LNCAP (cell line): ENCODE measurements at regions not wholly inside any gene's neighbourhood (a gene's known extent, or its start where the extent isn't known, plus 50 kb on each side); places are given as distances from the start of the nearest gene placed in this dataset.

Source experiments
- TF ChIP-seq, protein P1 (sequence below): fragments of 450-650 bp; IDR thresholded peaks from 2 replicates; pipeline ENCODE4 v1.5.1; 2017; ENCODE audit warnings: mild to moderate bottlenecking

DNA sequence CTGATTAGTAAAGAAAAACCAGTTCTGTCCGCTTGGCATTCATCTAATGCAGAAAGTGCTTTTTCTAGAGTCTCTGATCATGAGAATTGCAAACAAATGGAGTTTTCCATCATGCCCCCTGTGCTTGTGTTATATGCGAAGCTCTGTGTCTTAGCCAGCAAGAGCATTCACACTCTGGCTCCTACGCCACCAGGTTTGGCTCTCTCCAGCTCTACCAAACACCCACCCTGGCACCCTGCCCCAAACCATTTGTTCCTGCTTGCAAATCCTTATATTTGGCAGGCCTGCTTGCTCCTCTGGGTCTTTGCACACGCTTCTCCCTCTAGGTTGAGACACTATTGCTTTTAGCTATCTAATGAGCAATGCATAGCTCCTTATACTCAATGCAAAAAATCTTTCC is 204.1 kb upstream of the CYRIA start:
- TF ChIP-seq, protein P1, sequence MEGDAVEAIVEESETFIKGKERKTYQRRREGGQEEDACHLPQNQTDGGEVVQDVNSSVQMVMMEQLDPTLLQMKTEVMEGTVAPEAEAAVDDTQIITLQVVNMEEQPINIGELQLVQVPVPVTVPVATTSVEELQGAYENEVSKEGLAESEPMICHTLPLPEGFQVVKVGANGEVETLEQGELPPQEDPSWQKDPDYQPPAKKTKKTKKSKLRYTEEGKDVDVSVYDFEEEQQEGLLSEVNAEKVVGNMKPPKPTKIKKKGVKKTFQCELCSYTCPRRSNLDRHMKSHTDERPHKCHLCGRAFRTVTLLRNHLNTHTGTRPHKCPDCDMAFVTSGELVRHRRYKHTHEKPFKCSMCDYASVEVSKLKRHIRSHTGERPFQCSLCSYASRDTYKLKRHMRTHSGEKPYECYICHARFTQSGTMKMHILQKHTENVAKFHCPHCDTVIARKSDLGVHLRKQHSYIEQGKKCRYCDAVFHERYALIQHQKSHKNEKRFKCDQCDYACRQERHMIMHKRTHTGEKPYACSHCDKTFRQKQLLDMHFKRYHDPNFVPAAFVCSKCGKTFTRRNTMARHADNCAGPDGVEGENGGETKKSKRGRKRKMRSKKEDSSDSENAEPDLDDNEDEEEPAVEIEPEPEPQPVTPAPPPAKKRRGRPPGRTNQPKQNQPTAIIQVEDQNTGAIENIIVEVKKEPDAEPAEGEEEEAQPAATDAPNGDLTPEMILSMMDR: no peak

DNA sequence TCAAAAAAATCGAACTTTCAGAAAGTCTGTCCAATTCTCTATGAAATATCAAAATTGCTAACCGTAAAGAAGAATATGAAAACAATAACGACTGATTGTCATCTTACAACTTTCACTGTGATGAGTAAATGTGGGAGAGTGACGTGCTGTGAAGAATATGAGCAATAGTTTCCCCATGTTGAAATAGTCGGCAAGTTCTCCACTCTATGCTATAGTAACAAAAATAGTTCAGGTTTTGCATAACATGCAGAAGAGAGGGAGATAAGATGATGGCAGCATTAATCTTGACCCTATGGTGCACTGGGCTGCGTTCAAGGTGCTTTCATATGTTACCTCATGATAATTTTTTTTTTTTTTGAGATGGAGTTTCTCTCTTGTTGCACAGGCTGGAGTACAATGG is 196.8 kb upstream of the CYRIA start:
- TF ChIP-seq, protein P1: no peak

DNA sequence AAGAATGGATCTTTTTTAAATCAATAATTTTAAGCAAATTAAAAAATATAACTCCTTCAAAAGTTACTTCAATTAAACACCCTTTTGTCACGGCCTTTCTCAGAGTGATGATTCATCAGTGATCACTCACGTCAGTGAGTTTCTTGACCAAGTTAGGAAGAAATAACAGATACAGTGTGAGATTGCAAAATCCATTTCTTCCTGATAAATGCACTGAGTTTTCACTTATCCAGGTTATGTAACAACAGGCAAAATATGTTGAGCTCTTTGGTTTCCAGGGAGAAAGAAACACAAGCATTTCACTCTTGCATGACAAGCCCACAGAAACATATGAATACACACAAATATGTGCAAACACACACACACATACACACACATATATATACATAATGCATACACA is 195.9 kb upstream of the CYRIA start:
- TF ChIP-seq, protein P1: no peak

DNA sequence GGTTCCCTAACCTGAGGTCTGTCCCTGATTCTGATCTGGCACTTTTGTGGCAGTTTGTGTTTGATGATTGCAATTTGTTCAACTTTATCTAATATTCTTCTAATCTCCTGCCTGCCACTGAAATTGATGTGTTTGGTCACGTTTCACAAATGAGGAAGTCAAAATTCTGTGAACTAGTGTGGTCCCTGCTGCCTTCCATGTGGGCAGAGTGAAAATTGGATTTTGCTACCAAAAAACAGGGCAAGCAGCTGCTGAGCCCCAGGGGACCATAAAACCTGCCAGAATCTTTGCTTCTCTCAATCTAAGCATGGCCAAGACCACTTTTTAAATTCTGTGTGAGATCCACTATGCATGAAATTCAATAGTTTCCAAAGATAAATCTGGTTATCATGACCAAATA is 195.5 kb upstream of the CYRIA start:
- TF ChIP-seq, protein P1: no peak

DNA sequence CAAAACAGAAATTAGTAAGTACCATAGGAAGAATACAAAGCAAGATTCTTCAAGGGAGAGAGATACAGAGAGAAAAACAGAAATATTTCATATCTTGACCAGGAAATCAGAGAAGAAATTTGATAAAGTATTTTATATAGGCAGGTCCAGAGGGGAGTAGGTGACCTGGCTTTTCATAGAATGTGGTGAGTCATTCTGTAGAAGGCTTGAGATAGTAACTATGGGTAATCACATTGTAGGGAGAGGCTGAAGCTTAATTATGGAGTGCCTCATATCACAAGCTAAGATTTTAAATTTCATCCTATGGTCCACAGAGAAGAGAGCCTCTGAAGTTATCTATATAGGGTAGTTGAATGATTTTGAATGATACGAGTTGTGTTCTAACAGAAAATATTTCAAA is 195.0 kb upstream of the CYRIA start:
- TF ChIP-seq, protein P1: no peak

DNA sequence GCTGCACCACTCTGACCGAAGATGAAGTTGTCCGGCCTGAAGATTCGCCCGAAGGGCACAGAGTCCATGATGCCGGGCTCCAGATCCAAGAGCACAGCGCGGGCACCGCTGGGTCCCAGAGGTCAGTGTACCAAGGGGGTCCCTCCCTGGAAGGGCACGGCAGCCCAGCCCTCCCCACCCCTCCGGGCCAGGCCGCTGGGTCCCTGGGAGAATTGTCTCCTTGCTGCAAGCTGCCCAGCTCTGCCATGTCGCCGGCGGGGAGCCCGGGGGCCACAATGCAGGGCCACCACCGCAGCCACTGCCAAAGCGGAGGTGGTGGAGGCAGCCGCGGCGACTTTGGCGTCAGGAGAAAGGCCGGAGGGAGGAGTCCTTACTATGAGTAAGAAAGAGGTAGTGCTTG is 189.5 kb upstream of the CYRIA start:
- TF ChIP-seq, protein P1: no peak

DNA sequence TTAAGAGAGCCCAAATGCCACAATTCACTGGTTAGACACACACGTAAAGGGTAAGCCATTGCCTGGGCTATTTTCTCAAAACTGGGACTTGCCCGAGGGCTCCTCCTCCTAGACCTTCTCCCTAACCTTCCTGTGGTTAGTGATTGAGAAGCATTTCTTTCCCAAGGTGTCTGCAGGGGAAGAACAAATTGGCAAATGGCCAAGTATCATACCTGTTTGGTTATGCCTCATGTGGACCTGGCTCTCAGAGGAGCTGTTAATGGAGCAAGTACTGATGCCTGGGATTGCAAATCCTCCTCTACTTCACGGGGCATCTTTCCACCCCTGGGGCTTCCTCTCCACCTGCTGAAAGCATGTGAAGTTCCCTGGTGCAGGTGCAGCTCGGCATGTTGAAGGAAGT is 187.5 kb upstream of the CYRIA start:
- TF ChIP-seq, protein P1: no peak

DNA sequence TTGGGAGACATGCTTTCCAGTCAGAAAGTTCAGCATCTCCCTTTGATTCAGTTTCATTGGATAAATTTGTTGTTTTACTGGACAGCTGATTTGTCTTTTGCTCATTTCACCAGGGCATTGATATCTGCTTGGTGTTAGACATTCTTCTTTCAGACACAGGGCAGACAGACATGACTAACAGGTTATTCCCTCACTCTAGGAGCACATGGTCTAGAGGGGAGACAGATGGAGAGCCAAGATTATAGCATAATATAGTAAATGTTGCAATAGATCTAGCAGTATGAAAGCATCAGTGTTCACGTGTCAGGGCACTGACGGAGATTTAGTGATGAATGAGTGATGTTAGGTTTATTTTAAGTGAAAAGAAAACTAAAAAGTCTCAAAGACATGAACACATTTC is 187.0 kb upstream of the CYRIA start:
- TF ChIP-seq, protein P1: no peak
